Right lobe of liver (tissue), 4 donors: ENCODE measurements at regions not wholly inside any gene's neighbourhood (a gene's known extent, or its start where the extent isn't known, plus 50 kb on each side); places are given as distances from the start of the nearest gene placed in this dataset.

Experiments used
- POLR2A ChIP-seq: fragments of 450-650 bp; IDR thresholded peaks from one replicate; pipeline ENCODE4 v1.6.1; 2017; ENCODE audit warnings: antibody characterized with exemption, mild to moderate bottlenecking
- TF ChIP-seq, protein P1 (sequence below), 4 donors: fragments of 200-600 bp in 3 of 4; fragments of 450-650 bp in 1 of 4; IDR thresholded peaks; one replicate each; pipeline versions ENCODE4 v1.5.1 to v1.8.0; 2016 to 2022; ENCODE audit warnings: antibody characterized with exemption in 4 of 4, mild to moderate bottlenecking in 2 of 4
- donor health status: DM: no; HTN: no; CAD: no.
- donor health status: DM: no; HTN: no; CAD: no.
- donor health status: DM: no; HTN: yes; CAD: no.

DNA sequence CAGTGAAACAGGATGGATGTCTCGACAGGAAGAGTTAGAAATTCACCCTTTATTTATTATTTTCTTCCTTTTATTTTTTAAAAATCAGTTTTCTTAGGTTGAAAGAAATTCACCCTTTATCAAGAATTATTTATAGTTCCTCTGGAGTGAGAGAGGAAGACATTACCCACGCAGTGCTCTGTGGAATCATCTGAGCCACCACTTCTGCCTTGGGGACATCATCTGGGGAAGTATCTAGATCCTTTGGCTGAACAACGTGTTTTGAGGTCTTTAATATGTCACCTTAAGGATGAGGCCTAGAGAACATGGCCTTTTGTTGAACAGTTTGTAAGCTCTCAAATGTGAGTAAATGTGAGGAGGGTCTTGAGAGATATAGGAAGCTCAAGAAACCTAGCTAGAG, 183.3 kb downstream of the UTP18 start:
- TF ChIP-seq, protein P1, sequence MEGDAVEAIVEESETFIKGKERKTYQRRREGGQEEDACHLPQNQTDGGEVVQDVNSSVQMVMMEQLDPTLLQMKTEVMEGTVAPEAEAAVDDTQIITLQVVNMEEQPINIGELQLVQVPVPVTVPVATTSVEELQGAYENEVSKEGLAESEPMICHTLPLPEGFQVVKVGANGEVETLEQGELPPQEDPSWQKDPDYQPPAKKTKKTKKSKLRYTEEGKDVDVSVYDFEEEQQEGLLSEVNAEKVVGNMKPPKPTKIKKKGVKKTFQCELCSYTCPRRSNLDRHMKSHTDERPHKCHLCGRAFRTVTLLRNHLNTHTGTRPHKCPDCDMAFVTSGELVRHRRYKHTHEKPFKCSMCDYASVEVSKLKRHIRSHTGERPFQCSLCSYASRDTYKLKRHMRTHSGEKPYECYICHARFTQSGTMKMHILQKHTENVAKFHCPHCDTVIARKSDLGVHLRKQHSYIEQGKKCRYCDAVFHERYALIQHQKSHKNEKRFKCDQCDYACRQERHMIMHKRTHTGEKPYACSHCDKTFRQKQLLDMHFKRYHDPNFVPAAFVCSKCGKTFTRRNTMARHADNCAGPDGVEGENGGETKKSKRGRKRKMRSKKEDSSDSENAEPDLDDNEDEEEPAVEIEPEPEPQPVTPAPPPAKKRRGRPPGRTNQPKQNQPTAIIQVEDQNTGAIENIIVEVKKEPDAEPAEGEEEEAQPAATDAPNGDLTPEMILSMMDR (IDR thresholded peaks at IDR 0.05) = no peak
- no peak for TF ChIP-seq POLR2A
